GM19025 (cell line): ENCODE measurements at regions not wholly inside any gene's neighbourhood (a gene's known extent, or its start where the extent isn't known, plus 50 kb on each side); places are given as distances from the start of the nearest gene placed in this dataset.

Source experiments
- ATAC-seq: cut with Tn5 transposase; IDR thresholded peaks from one replicate; pipeline ENCODE4 v1.9.1; 2021; ENCODE audit warnings: mild to moderate bottlenecking, low read depth, moderate library complexity; ENCODE audit not compliant: unreplicated experiment

- ATAC-seq = no peak
Observed at GRCh38 chr4:185966549-185966948, 102.4 kb upstream of the TLR3 start.

- ATAC-seq = no peak
Observed at GRCh38 chr4:185966997-185967775, 101.8 kb upstream of the TLR3 start.

- no peak for ATAC-seq
Observed at GRCh38 chr4:185969657-185970056, 99.3 kb upstream of the TLR3 start.

- no peak for ATAC-seq
Observed at GRCh38 chr4:185987961-185988627, 80.9 kb upstream of the TLR3 start.

GRCh38 chr4:185991770-185992169 is 77.2 kb upstream of the TLR3 start:
- ATAC-seq = no peak

GRCh38 chr4:185992585-185992984 is 76.4 kb upstream of the TLR3 start:
- no peak for ATAC-seq

- ATAC-seq = no peak
Observed at GRCh38 chr4:185993328-185993973, 75.5 kb upstream of the TLR3 start.

- no peak for ATAC-seq
Observed at GRCh38 chr4:185994750-185995149, 74.2 kb upstream of the TLR3 start.

- ATAC-seq = no peak
Observed at GRCh38 chr4:185995665-185996064, 73.3 kb upstream of the TLR3 start.

GRCh38 chr4:185997296-185997695 is 71.7 kb upstream of the TLR3 start:
- ATAC-seq = no peak

GRCh38 chr4:185998791-185999190 is 70.2 kb upstream of the TLR3 start:
- no peak for ATAC-seq

- no peak for ATAC-seq
Observed at GRCh38 chr4:185999207-185999606, 69.7 kb upstream of the TLR3 start.

- no peak for ATAC-seq
Observed at GRCh38 chr4:186002853-186003252, 66.1 kb upstream of the TLR3 start.

- ATAC-seq = no peak
Observed at GRCh38 chr4:186003746-186004145, 65.2 kb upstream of the TLR3 start.

- no peak for ATAC-seq
Observed at GRCh38 chr4:186008057-186008456, 60.9 kb upstream of the TLR3 start.

GRCh38 chr4:186009976-186010375 is 59.0 kb upstream of the TLR3 start:
- ATAC-seq = no peak

GRCh38 chr4:186010821-186011220 is 58.1 kb upstream of the TLR3 start:
- no peak for ATAC-seq

GRCh38 chr4:186012071-186012470 is 56.9 kb upstream of the TLR3 start:
- ATAC-seq = no peak

- ATAC-seq = no peak
Observed at GRCh38 chr4:186013419-186014186, 55.4 kb upstream of the TLR3 start.

- ATAC-seq = no peak
Observed at GRCh38 chr4:186015212-186015817, 53.6 kb upstream of the TLR3 start.
